TTC549 (cell line): ENCODE measurements at regions not wholly inside any gene's neighbourhood (a gene's known extent, or its start where the extent isn't known, plus 50 kb on each side); places are given as distances from the start of the nearest gene placed in this dataset.

ENCODE experiments used
- FAIRE-seq: peaks from 2 replicates; lab custom pipeline; 2012; peaks lifted over from hg19 to GRCh38; lab: Jason Lieb, UNC

GRCh38 chr14:27958757-27959156 is 807.8 kb upstream of the FOXG1 start:
- no peak for FAIRE-seq

GRCh38 chr14:27995691-27996090 is 770.9 kb upstream of the FOXG1 start:
- FAIRE-seq, result no peak

DNA sequence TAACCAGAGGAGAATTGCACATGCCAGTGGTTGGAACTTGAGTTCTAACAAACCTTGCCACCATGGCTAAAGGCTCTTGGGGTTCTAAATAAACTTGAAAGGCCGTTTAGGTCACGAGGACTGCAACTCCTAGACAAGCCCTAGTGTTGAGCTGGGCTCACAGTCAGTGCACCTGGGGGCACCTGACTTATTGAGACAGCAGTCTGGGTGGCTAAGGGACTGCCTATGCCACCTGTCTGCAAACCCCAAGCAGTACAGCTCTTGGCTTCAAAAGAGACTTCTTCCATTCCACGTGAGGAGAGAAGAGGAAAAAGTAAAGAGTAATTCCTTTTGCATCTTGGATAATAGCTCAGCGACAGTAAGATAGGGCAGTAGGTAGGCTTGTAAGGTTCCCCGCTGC is 765.6 kb upstream of the FOXG1 start:
- no peak for FAIRE-seq

DNA sequence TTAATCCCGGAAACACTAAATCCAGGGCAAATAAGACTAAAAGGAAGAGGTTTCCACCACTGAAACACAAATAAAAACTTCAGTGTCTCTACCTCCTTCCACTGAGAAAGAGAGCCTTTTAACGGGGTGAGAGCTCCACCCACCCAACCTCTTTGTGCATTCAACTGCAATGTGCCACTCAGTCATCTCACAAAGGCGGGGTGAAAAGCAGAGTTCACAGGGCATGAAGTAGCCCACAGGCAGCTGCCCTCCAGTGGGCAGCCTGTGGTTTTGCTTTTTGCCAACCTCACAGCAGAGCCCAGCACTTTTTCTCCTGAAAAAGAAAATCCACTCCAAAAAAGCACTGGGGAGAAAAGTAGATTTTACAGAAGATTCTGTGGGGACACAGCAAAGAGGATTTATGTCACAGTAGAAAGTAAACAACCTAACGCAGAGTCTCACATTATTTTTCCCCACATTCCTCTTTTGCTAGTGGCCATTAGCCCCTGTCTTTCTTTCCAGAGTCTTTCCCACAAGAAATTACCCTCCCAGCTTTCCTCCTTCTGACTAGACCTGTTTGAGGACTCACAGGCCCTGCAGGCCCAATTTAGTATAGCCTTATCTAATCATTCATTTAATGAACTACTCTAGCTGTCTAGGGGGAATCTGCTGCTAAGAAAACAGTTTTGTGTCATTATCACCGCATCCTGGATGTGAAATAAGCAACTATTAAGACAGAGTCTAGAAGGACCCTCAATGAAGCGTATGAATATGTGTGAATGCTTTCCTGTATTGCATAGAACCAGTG is 753.8 kb upstream of the FOXG1 start:
- FAIRE-seq, result no peak

GRCh38 chr14:28020112-28020511 is 746.5 kb upstream of the FOXG1 start:
- FAIRE-seq, result no peak

- FAIRE-seq, result no peak
Measured at GRCh38 chr14:28023853-28024252, 742.7 kb upstream of the FOXG1 start.

DNA sequence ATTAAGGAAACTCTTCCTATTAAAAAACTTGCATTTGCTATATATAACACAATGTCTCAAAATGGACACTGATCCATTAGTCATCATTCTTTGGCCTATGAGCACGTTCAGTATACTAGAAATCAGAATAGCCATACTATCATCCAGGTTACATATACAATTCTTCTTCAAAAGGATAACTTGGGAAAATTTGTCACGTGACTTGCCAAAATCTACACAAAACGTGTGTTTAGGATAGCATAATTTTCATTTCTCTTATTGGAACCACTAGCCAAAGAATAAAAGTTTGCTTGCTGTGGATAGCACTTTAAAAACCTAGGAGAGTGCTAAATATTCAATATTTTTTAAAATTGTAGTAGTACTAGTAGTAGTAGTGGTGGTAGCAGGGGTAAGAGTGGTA is 714.3 kb upstream of the FOXG1 start:
- FAIRE-seq, result no peak

- FAIRE-seq, result no peak
Measured at GRCh38 chr14:28055008-28055407, 711.6 kb upstream of the FOXG1 start.

DNA sequence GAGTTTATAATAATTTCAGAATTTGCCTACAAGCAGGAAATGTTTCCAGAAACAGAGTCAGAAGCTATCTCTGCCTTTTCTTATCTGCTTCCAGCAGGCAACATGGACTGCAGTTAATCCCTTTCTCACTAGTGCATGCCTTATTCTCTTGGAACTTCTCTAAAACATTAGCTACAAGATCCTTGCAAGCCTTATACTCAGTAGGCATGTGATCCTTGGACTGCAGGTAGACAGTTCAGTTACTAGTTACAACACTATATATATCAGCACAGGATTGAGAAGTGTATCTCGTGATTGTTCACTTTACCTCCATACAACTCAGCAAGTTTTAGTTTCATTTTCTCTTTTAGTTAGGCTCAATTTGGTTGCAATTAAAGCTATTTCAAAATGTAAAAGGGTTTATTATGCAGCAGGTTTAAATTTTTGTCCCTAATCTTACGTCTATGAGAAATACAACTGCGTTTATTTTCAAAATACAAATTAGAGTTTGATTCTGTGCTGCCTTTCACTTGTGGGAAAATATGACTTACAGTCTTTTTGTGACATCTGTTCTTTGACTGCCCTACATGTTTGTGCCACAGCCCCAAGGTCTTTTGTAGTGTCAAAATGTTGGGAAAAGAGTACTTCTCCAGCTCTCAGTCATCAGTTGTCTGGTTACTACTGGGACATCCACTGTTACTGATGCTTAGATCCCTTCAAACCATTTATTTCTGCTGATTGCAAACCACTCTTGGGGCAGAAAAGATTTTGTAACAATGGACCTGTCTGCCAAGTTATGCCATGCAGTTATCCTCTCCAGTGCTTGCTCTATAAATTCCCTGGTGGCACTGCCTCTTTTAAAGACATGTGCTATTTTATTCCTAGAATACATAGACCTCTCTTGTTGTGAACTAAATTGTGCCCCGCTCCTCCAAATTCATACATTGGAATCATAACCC is 709.0 kb upstream of the FOXG1 start:
- FAIRE-seq, result no peak

GRCh38 chr14:28059254-28059653 is 707.3 kb upstream of the FOXG1 start:
- FAIRE-seq, result no peak

DNA sequence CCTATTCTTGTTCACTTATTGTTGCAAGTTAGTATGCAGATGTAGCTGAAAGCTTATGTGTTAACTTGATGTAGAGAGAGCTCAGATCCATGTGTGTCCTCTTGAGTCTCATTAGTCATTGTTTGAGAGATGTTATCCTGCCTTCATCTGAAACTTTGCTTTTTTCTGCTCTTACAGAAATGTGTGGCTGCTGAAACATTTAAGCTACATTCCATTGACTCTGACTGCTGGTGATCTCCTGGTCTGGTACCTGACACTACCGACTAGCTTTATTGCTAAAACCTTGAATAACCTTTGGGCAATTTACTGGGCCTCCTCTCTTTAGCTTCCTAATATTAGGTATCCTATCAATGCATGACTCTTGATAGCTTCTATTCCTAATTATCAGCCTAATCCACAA is 705.6 kb upstream of the FOXG1 start:
- FAIRE-seq, result no peak

- no peak for FAIRE-seq
Measured at GRCh38 chr14:28077021-28077420, 689.6 kb upstream of the FOXG1 start.

DNA sequence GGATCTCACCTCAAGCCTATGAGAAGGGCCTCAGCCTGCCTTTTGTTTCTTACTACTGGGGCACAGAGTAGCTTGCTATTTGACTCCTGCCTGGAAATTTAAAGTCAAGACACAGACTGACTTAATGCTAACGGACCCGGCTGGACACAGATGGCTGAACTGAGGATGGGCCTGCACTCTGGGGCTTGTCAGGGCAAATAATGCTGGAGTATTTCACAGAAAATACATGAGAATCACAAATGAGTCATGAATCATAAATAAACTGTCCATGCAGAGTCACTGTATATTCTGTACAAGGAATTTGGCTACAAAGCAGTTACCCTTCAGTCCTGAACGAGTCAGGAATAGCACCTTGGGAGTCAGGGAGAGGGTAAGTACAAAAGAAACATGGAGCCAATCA is 683.2 kb upstream of the FOXG1 start:
- FAIRE-seq, result no peak

DNA sequence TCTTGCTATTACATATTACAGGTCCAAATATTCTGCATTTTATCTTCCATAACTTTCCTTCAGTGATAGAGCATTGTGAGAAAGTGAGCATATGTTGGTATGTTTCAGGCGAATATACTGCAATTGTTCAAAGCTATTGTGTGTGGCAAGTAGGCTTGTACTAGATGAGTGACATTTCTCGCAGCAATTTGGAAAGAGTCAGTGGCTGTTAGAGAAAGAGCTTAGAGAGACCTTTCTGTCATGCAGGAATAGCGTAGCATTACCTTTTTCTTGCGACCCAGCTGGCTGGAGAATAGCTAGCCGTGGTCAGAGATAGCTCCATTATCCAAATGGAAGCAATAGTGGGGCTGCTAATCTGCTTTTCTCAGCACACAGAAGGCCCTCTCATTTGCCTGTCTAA is 678.5 kb upstream of the FOXG1 start:
- FAIRE-seq, result no peak

GRCh38 chr14:28097585-28097984 is 669.0 kb upstream of the FOXG1 start:
- FAIRE-seq, result no peak

GRCh38 chr14:28098856-28099255 is 667.7 kb upstream of the FOXG1 start:
- no peak for FAIRE-seq

DNA sequence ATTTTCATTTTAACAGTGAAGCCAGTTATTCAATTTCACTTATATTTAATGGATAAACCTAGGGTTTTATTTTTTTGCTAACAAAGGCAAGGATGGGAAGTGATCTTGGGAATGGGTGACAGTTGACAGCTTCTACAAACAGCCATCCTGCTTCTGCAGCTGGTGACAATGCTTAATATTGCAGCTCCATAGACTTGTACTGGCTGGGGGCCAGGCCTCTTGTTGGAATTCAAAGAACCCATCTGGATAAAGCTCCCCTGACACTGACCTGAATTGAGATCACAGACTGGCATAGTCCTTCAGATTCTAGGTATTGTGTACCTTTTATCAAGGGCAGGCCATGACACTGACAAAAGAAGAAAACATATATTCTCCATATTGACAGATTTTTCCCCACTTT is 664.6 kb upstream of the FOXG1 start:
- FAIRE-seq, result no peak

DNA sequence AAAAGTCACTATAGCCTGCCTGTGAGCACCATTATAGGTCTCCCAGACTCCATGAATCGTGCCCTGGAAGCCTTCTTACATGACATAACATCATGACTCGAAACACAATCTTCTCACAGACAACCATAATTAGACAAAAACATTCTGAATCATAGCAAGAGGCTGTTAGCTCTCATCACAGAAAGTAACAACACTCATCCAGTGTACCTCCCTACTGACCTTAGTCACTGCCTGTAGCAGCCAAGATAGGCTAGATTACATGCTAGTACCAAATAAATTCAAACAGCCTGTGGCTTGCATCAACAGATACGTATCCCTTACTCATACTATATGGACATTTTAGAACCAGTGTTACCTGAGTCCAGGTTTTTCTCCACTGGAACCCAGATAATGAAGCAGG is 663.8 kb upstream of the FOXG1 start:
- no peak for FAIRE-seq

GRCh38 chr14:28113311-28113710 is 653.3 kb upstream of the FOXG1 start:
- FAIRE-seq, result no peak

DNA sequence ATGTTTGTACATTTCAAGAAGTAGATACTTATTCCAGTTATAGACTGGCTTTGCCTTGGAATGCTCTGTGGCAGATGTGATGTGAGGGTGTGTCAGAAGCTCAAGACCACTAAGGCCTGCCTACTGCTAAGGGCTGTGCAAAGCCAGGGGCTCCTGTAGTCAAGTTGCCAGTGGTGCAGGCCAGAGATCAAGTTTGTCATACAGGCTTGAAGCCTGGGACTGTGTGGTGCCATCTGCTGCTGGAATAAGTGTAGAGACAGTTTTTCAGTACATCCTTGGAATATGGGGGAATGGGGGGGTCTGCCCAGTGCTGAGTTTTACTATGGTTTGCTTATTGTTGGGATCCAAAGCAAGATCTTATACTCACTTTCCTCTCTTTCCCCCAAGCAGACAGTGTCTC is 649.9 kb upstream of the FOXG1 start:
- FAIRE-seq, result no peak

- no peak for FAIRE-seq
Measured at GRCh38 chr14:28119849-28120248, 646.7 kb upstream of the FOXG1 start.

- no peak for FAIRE-seq
Measured at GRCh38 chr14:28120391-28120790, 646.2 kb upstream of the FOXG1 start.

GRCh38 chr14:28121512-28122297 is 644.9 kb upstream of the FOXG1 start:
- FAIRE-seq, result no peak
